Chondrocyte (in vitro differentiated cells): ENCODE measurements at regions not wholly inside any gene's neighbourhood (a gene's known extent, or its start where the extent isn't known, plus 50 kb on each side); places are given as distances from the start of the nearest gene placed in this dataset.

ENCODE experiments used
- DNase-seq: peaks from one replicate; pipeline ENCODE4 v3.0.0; 2021; ENCODE audit warnings: mixed read lengths, low spot score
- H3K27ac Mint-ChIP-seq: one replicate; pipeline ENCODE4 v1.8.0; 2021; ENCODE audit warnings: mild to moderate bottlenecking, moderate library complexity, mixed read lengths; ENCODE audit not compliant: unreplicated experiment
- H3K27me3 Mint-ChIP-seq: 2 replicates; pipeline ENCODE4 v1.8.0; 2021; ENCODE audit warnings: low read depth, mixed read lengths
- H3K36me3 Mint-ChIP-seq: 2 replicates; pipeline ENCODE4 v1.8.0; 2021; ENCODE audit warnings: low read depth, mixed read lengths
- H3K4me1 Mint-ChIP-seq: 2 replicates; pipeline ENCODE4 v1.8.0; 2021; ENCODE audit warnings: low read depth, mild to moderate bottlenecking, mixed read lengths
- H3K4me3 Mint-ChIP-seq: one replicate; pipeline ENCODE4 v1.8.0; 2021; ENCODE audit warnings: mild to moderate bottlenecking, moderate library complexity, mixed read lengths; ENCODE audit not compliant: unreplicated experiment
- H3K9me3 Mint-ChIP-seq: 2 replicates; pipeline ENCODE4 v1.8.0; 2021; ENCODE audit warnings: low read depth, mixed read lengths
- CTCF ChIP-seq: fragments of 200-600 bp; sonication (generic); IDR thresholded peaks from 2 replicates; pipeline ENCODE4 v1.5.0; 2021; ENCODE audit warnings: antibody characterized with exemption, mild to moderate bottlenecking, moderate library complexity

- H3K36me3 Mint-ChIP-seq: no peaks in the 10 kb centered on the region
- H3K27ac Mint-ChIP-seq: no peak overlapping the region
- no peak for DNase-seq
- peaks cover 6% of the 10 kb centered on the region for H3K4me1 Mint-ChIP-seq
- no peaks in the 10 kb centered on the region for H3K27me3 Mint-ChIP-seq
- H3K9me3 Mint-ChIP-seq: peaks cover 16% of the 10 kb centered on the region
- TF ChIP-seq CTCF: no peak
- no peak overlapping the region for H3K4me3 Mint-ChIP-seq
Observed at GRCh38 chr5:128757196-128757959, 207.9 kb upstream of the SLC27A6 start.

GRCh38 chr5:128762661-128763306, 202.5 kb upstream of the SLC27A6 start:
- Mint-ChIP-seq H3K4me1 (peaks cover under 1% of the 10 kb centered on the region), H3K27me3 (no peaks in the 10 kb centered on the region), H3K9me3 (peaks cover 16% of the 10 kb centered on the region), H3K27ac (no peak overlapping the region), H3K36me3 (no peaks in the 10 kb centered on the region), H3K4me3 (no peak overlapping the region)
- no peak for DNase-seq
- no peak for TF ChIP-seq CTCF

GRCh38 chr5:128763321-128763720, 202.0 kb upstream of the SLC27A6 start:
- peaks cover 16% of the 10 kb centered on the region for H3K9me3 Mint-ChIP-seq
- no peak for DNase-seq
- H3K27me3 Mint-ChIP-seq: no peaks in the 10 kb centered on the region
- no peak overlapping the region for H3K4me3 Mint-ChIP-seq
- no peaks in the 10 kb centered on the region for H3K4me1 Mint-ChIP-seq
- H3K27ac Mint-ChIP-seq: no peak overlapping the region
- H3K36me3 Mint-ChIP-seq: no peaks in the 10 kb centered on the region
- TF ChIP-seq CTCF: no peak

GRCh38 chr5:128764601-128765310, 200.5 kb upstream of the SLC27A6 start:
- Mint-ChIP-seq H3K4me1 (no peaks in the 10 kb centered on the region), H3K27me3 (no peaks in the 10 kb centered on the region), H3K36me3 (no peaks in the 10 kb centered on the region), H3K4me3 (no peak overlapping the region), H3K27ac (no peak overlapping the region), H3K9me3 (peaks cover 4% of the 10 kb centered on the region)
- TF ChIP-seq CTCF: no peak
- no peak for DNase-seq

- Mint-ChIP-seq H3K4me1 (no peaks in the 10 kb centered on the region), H3K27me3 (no peaks in the 10 kb centered on the region), H3K36me3 (no peaks in the 10 kb centered on the region), H3K9me3 (no peaks in the 10 kb centered on the region), H3K4me3 (no peak overlapping the region), H3K27ac (no peak overlapping the region)
- no peak for TF ChIP-seq CTCF
- DNase-seq: no peak
Observed at GRCh38 chr5:128765448-128766061, 199.7 kb upstream of the SLC27A6 start.
